ENCODE measurements at regions not wholly inside any gene's neighbourhood (a gene's known extent, or its start where the extent isn't known, plus 50 kb on each side); places are given as distances from the start of the nearest gene placed in this dataset.
A peak's percentile ranks its signal among the peaks of the same experiment; 100 is the strongest.

DNA sequence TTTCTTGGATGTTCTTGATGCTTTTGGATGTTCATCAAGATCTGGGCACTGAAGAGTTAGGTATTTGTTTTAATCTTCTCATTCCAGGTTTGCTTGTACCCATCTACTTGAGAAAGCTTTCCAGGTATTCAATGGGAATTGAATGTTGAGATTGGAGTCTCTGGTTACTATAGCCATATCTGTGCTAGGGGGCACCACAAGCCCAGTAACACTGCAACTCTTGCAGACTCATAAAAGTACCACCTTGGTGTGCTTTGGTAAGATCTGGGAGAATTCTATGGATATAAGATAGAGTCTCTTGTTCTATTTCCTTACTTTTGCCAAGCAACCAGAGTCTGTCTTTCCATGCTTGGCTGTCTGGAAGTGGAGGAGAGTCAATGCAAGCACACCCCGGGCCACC lies 518.9 kb upstream of the VRK2 start:
- no peak for DNase-seq

- DNase-seq, result no peak
These were observed 518.1 kb upstream of the VRK2 start for GRCh38 chr2:57528499-57528898.

- DNase-seq, result no peak
These were observed 512.2 kb upstream of the VRK2 start for GRCh38 chr2:57534358-57534757.

DNA sequence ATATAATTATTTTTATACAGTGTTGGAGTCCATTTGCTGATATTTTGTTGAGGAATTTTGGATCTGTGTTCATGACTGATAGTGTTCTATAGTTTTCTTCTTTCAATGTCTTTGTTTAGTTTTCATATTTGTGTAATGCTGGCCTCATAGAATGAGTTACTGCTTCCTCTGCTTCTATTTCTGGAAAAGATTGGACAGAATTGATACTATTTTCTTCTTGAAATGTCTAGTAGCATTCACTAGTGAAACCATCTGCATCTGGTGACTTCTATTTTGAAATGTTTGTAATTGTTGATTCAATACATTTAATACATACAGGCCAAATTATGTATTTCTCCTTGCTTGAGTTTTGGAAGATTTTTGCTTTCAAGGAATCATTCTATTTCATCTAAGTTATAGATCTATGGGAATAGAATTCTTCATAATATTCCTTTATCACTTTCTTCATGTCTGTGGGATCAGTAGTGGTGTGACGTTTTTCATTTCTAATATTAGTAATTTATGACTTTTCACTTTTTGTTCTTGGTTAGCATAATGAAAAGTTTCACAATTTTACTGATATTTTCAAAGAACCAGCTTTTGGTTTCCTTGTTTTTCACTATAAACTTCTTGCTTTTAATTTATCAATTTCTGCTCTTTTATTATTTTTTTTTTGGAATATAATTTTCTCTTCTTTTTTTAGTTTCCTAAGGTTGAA lies 509.9 kb upstream of the VRK2 start:
- DNase-seq, result no peak

DNA sequence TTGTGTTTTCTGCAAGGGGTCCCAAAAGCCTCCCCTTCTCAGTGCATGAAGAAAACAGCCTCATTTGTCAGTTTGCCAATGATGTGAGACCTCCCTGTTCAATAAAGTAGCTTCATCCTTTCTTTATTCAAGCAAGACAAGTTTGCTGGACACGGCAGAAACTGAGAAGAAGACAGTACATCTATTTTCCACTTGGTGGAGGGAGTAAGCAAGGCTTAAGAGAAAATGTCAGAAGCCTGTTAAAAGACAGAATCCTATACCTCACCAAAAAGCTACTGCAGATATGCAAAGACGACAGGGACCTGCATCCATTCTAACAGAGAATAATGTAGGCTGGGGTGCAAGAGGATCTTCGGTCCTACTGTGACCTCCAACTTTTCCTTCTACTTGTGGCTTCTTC lies 506.8 kb upstream of the VRK2 start:
- no peak for DNase-seq

DNA sequence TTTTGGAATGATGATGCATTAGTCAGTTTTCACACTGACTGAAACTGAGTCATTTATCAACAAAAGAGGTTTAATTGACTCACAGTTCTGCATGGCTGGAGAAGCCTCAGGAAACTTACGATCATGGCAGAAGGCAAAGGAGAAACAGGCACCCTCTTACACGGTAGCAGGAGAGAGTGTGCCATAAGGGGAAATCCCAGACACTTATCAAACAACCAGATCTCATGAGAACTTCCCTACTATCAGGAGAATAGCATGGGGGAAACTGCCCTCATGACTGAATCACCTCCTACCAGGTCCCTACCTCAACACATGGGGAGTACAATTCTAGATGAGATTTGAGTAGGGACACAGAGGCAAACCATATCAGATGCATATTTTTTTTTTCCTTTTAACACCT lies 504.5 kb upstream of the VRK2 start:
- no peak for DNase-seq

DNA sequence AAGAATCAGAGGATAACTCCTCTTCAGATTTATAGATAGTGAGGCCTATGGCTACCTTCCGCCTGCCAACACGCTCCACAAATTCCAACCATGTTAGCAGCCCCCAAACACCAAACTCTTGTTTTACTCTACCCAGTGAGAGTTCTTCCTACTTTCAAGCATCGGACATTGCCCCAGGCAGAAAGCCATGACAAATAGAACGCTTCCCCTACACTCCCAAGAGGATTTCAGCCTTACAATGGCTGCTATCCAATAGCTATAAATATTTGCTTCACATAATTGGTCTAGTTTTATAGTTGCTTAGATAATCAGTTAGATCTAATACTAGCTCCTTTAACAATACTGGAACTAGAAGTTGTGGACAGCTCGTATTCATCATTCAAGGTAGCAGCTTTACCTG lies 503.4 kb upstream of the VRK2 start:
- no peak for DNase-seq

GRCh38 chr2:57544624-57545023 lies 502.0 kb upstream of the VRK2 start:
- DNase-seq, result no peak

DNA sequence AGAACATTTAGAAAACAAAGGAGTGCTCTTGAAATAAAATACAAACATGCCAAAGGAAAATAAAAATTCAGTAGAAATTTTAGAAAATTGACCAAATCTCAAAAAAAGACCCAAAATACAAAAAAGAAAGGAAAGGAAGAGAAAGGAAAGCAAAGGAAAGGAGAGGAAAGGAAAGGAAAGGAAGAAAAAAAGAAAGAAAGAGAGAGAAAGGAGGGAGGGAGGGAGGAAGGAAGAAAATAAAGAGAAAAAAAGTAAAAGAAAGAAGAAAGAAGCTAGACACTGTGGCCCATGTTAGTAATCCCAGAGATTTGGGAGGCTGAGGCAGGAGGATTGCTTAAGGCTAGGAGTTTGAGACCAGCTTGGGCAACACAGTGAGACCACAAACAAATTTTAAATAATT lies 500.1 kb upstream of the VRK2 start:
- no peak for DNase-seq

GRCh38 chr2:57549642-57550102 lies 496.9 kb upstream of the VRK2 start:
- peak; percentile 49 for DNase-seq

- DNase-seq, result no peak
These were observed 495.7 kb upstream of the VRK2 start for GRCh38 chr2:57550912-57551311.

DNA sequence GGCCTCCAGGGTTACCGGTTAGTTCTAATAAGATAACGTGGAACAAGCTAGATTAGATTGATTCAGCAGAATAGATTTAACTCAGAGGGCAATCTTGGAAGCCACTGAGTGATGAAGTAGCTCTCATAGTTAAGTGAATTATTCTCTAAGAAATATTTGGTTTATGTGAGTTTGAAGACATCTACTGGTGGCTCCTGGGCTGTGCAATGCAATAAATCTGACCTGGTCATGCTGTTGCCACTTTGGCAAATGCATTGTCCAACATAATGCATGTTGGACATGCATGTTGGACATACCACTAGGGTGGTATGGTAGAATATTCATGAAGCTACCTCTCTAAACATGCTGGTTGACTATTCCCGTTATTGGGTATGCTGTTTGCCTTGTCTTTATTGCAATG lies 493.7 kb upstream of the VRK2 start:
- no peak for DNase-seq

DNA sequence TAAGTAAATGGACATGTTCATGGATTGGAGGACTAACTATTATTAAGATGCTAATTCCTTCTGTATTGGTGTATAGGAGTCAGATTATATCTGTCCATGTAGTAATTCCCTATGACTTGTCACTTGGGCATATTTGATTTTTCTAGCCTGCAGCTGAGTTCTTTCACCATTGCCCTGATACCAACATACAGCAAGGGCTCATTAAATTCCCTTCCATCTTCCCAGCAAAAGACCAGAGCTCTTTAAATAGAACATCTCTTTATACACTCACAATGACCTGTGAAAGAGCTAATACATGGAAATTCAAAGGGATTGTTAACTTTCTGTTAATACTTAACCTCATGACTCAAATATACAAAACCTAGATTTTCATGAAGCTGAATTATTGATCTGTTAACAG lies 492.3 kb upstream of the VRK2 start:
- DNase-seq, result no peak

GRCh38 chr2:57558312-57558711 lies 488.3 kb upstream of the VRK2 start:
- DNase-seq, result no peak

DNA sequence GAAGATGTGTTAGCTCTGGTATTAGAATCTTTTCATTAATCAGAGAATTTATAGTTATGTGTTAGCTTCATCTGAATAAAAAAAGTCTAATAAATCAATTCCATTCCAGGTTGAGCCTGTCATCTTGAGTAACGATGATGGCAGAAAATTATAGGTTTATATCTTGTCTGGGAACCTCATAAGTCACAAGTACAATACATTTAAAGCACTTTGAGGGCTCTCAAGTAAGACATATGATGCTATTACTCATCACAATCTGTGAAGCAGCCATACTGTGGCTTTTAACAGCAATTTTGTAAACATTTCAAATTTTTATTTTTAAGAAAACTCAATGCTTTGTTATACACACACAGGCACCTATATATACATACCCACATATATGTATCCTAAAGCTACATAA lies 484.1 kb upstream of the VRK2 start:
- no peak for DNase-seq

- no peak for DNase-seq
These were observed 483.6 kb upstream of the VRK2 start for GRCh38 chr2:57563015-57563414.

DNA sequence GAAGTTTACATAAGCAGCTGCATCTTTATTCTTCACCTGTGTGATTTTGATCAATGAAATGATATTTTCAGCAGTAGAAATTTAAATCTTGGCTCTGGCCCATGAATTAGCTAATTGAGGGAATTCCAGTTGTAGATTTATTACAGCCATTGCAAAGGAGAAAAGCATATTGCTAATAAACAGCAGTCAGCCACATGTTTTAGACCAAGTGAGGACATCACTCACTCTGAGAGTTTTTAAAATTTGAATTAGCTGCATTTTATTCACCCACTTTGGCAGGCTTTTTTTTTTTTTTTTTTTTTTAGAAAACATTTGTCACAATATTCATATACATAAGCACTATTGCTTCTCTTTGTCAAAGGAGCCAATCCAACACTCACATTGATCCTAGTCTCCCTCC lies 479.4 kb upstream of the VRK2 start:
- DNase-seq, result no peak

DNA sequence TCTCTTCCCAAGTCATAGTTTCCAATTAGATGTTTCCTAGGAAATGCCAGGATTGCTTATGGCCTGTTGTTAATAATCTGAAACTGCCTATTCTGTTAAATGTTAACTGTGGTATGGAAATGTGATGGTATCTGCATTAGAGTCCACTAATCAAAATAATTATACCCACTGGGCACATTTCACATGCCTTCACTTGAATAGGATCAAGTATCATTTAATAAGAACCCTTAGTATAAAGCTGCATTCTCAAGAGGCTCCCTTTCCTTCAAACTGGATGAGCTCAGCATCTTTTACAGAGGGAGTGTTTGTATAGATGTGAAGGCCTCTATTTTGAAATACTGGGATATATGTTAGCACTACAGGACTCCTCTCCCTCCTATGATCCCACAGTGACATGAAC lies 477.2 kb upstream of the VRK2 start:
- no peak for DNase-seq

DNA sequence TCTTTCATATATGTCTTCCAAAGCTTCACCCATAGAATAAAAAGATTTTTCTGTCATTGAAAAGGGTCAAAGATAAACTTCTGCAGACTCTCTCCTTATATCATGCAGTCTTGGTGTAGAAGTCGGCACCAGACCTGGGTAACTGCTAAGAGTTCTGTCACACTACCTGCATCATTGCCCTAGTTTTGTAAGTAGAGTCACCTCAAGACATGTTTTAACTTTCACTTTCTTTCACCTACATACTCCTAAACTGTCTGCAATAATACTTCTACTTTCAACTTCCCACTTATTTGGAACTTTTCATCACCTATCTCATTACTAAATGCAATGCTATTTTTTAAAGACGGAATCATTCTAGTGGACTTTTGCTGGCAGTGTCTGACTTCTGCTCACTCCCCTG lies 475.6 kb upstream of the VRK2 start:
- DNase-seq, result no peak

- no peak for DNase-seq
These were observed 470.8 kb upstream of the VRK2 start for GRCh38 chr2:57575700-57576268.

DNA sequence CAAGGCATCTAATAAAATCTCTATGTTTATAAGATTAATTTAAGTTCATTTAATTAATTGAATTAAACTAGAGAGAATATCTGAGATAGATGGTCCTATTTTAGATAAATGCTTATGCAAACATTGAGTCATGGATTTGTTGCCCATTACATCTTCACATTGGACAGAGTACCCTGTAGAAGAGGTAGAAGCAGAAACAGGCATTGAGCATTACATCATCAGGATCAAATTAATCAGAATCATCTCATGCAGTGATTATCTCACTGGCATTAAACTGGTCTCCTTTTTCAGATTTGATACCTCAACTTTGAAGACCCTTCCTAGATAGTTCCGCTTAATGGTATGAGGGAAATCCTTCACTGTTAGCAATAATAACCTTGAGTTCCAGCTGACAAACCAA lies 469.6 kb upstream of the VRK2 start:
- no peak for DNase-seq

DNA sequence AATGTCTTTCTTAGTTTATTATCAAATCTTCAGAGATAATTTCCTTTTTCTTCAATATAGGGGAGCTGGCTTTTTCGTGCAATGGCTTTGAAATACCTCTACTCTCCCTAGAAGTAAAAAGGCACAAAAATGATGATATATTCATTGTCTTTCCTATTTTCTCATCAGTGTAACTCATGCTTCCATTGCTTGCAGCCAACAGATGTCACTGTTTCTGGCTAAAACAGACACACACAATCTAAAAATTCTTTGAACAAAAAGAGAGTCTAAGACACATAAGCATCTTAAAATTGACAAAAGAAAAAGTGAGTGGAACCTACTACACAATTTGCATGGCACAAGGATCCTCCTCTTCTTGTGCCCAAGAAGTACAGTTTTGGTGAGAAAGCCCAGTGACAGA lies 448.7 kb upstream of the VRK2 start:
- DNase-seq, result no peak

DNA sequence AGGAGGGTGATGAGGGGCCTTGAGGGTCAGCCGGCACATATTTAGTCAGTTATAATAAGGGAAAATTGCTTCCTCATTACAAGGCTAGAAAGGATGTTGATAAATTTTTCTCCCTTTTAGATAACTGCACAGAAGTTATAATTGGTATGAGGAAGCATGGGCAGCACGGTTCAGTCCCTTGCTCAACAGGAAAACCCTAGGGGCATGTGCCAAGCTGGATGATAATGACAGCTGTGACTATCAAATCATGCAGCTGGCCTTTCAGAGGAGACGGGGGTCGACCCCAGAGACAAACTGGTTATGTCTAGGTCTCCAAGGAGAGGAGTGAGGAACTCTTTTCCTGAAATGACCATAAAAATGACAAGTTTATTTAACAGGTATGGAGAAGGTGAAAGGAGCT lies 448.1 kb upstream of the VRK2 start:
- no peak for DNase-seq

- no peak for DNase-seq
These were observed 443.9 kb upstream of the VRK2 start for GRCh38 chr2:57602733-57603132.

DNA sequence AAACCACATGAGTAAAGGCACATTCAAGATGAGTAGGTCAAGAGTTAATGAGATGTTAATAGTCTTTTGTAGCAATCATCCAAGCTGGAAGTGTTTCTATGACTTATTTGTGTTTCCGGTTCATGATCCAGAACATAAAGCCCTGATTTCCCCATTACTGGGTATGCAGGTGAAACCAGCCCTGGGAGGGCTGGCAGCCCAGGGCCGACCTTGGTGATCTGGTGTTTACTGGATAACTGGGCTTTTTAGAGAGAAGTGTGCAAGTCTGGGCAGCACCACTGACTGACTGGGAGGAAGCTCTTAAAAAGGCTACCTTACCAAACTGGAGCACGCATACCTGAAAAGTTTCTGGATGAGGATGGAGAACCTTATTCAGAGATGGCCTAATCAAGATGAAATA lies 431.6 kb upstream of the VRK2 start:
- no peak for DNase-seq

Data from HCEC 1CT (cell line).